Astrocyte (in vitro differentiated cells and primary cell): ENCODE measurements at regions not wholly inside any gene's neighbourhood (a gene's known extent, or its start where the extent isn't known, plus 50 kb on each side); places are given as distances from the start of the nearest gene placed in this dataset.
A peak's percentile ranks its signal among the peaks of the same experiment; 100 is the strongest.

Source experiments
- DNase-seq: peaks from one replicate; pipeline ENCODE4 v3.0.0-alpha.2; 2010; ENCODE audit warnings: low read depth
- FAIRE-seq: peaks from 2 replicates; lab custom pipeline; 2011; peaks lifted over from hg19 to GRCh38; lab: Jason Lieb, UNC
- H2AFZ ChIP-seq: 2 replicates; pipeline ENCODE4 v1.6.0; 2012; ENCODE audit warnings: low read depth, low read length, inconsistent platforms
- H3K27ac ChIP-seq: 2 replicates; pipeline ENCODE4 v1.5.1; 2011; ENCODE audit warnings: low read depth, low read length, inconsistent platforms
- H3K27me3 ChIP-seq: 2 replicates; pipeline ENCODE4 v1.6.0; 2011; ENCODE audit warnings: low read length, inconsistent platforms; ENCODE audit not compliant: insufficient read depth
- H3K36me3 ChIP-seq: 2 replicates; pipeline ENCODE4 v1.5.1; 2011; ENCODE audit warnings: low read length, inconsistent platforms; ENCODE audit not compliant: insufficient read depth
- H3K4me1 ChIP-seq: 2 replicates; pipeline ENCODE4 v1.5.1; 2011; ENCODE audit warnings: low read length, inconsistent platforms; ENCODE audit not compliant: insufficient read depth
- H3K4me2 ChIP-seq: 2 replicates; pipeline ENCODE4 v1.6.0; 2012; ENCODE audit warnings: low read length, inconsistent platforms
- H3K4me3 ChIP-seq: 2 replicates; pipeline ENCODE4 v1.5.1; 2011; ENCODE audit warnings: low read depth, mild to moderate bottlenecking, low read length, inconsistent platforms; ENCODE audit not compliant: insufficient read depth
- H3K79me2 ChIP-seq: 2 replicates; pipeline ENCODE4 v1.6.0; 2012; ENCODE audit warnings: mild to moderate bottlenecking, low read length, inconsistent platforms; ENCODE audit not compliant: insufficient read depth
- H3K9ac ChIP-seq: 2 replicates; pipeline ENCODE4 v1.6.0; 2012; ENCODE audit warnings: mild to moderate bottlenecking, low read length, inconsistent platforms
- H3K9me3 ChIP-seq: 2 replicates; pipeline ENCODE4 v1.5.1; 2012; ENCODE audit warnings: low read depth, mild to moderate bottlenecking, low read length, inconsistent platforms; ENCODE audit not compliant: insufficient read depth
- H4K20me1 ChIP-seq: 2 replicates; pipeline ENCODE4 v1.6.0; 2012; ENCODE audit warnings: low read length, inconsistent platforms; ENCODE audit not compliant: insufficient read depth
- H3K27ac Mint-ChIP-seq: one replicate; pipeline ENCODE4 v1.8.0; 2021; ENCODE audit warnings: mild to moderate bottlenecking, mixed read lengths; ENCODE audit not compliant: unreplicated experiment
- H3K27me3 Mint-ChIP-seq: one replicate; pipeline ENCODE4 v1.8.0; 2021; ENCODE audit warnings: low read depth, mixed read lengths; ENCODE audit not compliant: unreplicated experiment
- H3K36me3 Mint-ChIP-seq: one replicate; pipeline ENCODE4 v1.8.0; 2021; ENCODE audit warnings: low read depth, mixed read lengths; ENCODE audit not compliant: unreplicated experiment
- H3K4me1 Mint-ChIP-seq: one replicate; pipeline ENCODE4 v1.8.0; 2021; ENCODE audit warnings: low read depth, mixed read lengths; ENCODE audit not compliant: unreplicated experiment
- H3K4me3 Mint-ChIP-seq: one replicate; pipeline ENCODE4 v1.8.0; 2021; ENCODE audit warnings: mild to moderate bottlenecking, moderate library complexity, mixed read lengths; ENCODE audit not compliant: unreplicated experiment
- H3K9me3 Mint-ChIP-seq: one replicate; pipeline ENCODE4 v1.8.0; 2021; ENCODE audit warnings: mild to moderate bottlenecking, mixed read lengths; ENCODE audit not compliant: unreplicated experiment
- EZH2 ChIP-seq: IDR thresholded peaks from 2 replicates; pipeline ENCODE4 v1.6.1; 2012; ENCODE audit warnings: mild to moderate bottlenecking, low read length, inconsistent platforms; ENCODE audit not compliant: insufficient read depth
- TF ChIP-seq, protein P1 (sequence below): IDR thresholded peaks from 2 replicates; pipeline ENCODE4 v1.5.1; 2011; ENCODE audit warnings: low read depth, mild to moderate bottlenecking, inconsistent platforms, low read length, moderate library complexity; ENCODE audit not compliant: insufficient read depth

DNA sequence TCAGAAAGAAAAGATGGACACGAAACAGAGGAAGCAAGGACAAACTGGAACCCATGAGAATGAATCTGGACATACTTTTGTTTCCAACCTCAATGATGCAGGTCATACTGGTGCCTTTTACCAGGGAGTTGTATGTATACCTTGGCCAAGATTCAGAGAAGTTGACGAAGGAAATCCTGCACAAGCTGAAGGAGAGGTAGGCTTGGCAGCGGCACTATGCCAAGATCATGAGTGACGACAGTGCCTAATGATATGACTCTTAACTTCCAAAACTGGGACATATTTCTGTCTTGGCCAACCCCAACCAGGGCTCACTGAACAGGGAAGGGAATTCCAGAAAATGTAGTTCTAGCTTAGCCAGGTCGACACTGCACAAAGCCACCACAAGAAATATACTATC, 149.2 kb upstream of the SLCO3A1 start:
- TF ChIP-seq EZH2, result no peak
- TF ChIP-seq, protein P1, sequence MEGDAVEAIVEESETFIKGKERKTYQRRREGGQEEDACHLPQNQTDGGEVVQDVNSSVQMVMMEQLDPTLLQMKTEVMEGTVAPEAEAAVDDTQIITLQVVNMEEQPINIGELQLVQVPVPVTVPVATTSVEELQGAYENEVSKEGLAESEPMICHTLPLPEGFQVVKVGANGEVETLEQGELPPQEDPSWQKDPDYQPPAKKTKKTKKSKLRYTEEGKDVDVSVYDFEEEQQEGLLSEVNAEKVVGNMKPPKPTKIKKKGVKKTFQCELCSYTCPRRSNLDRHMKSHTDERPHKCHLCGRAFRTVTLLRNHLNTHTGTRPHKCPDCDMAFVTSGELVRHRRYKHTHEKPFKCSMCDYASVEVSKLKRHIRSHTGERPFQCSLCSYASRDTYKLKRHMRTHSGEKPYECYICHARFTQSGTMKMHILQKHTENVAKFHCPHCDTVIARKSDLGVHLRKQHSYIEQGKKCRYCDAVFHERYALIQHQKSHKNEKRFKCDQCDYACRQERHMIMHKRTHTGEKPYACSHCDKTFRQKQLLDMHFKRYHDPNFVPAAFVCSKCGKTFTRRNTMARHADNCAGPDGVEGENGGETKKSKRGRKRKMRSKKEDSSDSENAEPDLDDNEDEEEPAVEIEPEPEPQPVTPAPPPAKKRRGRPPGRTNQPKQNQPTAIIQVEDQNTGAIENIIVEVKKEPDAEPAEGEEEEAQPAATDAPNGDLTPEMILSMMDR, result no peak
- H3K4me1 ChIP-seq, result no peaks in the 10 kb centered on the region
- no peak overlapping the region for H3K4me3 ChIP-seq
- Mint-ChIP-seq H3K4me3 (no peak overlapping the region), H3K36me3 (no peaks in the 10 kb centered on the region), H3K4me1 (peaks cover 5% of the 10 kb centered on the region), H3K27ac (no peak overlapping the region), H3K9me3 (no peaks in the 10 kb centered on the region), H3K27me3 (peaks cover 3% of the 10 kb centered on the region)
- no peaks in the 10 kb centered on the region for H3K79me2 ChIP-seq
- H3K27me3 ChIP-seq, result no peaks in the 10 kb centered on the region
- H3K9me3 ChIP-seq, result no peaks in the 10 kb centered on the region
- H3K27ac ChIP-seq, result no peak overlapping the region
- no peak overlapping the region for H2AFZ ChIP-seq
- FAIRE-seq, result no peak
- no peaks in the 10 kb centered on the region for H4K20me1 ChIP-seq
- no peak for DNase-seq
- no peak overlapping the region for H3K4me2 ChIP-seq
- H3K9ac ChIP-seq, result no peak overlapping the region
- no peaks in the 10 kb centered on the region for H3K36me3 ChIP-seq

DNA sequence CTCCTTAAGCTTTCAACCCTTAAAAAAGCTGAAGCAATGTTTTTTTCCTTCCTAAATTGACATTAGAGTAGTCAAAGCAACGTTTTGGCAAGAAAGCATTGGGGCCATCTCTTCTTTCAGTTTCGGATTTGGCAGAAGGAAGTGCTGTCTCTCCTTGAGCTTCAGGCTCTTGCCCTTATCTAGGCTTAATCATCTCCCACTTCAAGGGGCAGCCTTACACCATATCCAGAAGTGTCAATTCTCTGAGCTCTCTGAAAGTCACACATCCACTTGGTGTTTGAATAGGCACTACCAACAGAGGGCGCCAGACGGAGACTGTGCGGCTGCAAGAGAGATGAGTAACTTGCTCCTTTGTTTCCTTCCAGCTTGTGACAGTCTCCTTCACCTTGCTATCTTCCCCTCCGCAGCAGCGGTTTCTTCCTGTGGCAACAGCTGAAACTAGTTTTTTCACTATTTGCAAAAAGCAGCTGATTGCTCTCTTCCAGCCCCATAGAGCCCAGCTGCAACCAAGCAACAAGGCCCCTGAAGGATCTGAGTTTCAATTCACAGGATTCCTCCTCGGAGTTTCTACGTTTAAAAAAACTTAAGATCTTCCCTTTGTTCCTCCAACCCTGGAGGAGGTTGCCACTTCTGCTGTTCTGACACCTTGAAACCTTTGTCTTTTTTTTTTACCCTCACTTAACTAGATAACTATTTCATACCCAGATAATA, 147.0 kb upstream of the SLCO3A1 start:
- Mint-ChIP-seq H3K36me3 (no peaks in the 10 kb centered on the region), H3K4me1 (peaks cover 5% of the 10 kb centered on the region), H3K9me3 (no peaks in the 10 kb centered on the region), H3K27me3 (peaks cover 3% of the 10 kb centered on the region), H3K27ac (no peak overlapping the region), H3K4me3 (no peak overlapping the region)
- H3K79me2 ChIP-seq, result no peaks in the 10 kb centered on the region
- H3K4me2 ChIP-seq, result no peak overlapping the region
- H3K27me3 ChIP-seq, result no peaks in the 10 kb centered on the region
- FAIRE-seq, result no peak
- no peak overlapping the region for H3K27ac ChIP-seq
- no peak overlapping the region for H3K9ac ChIP-seq
- no peaks in the 10 kb centered on the region for H3K9me3 ChIP-seq
- H3K36me3 ChIP-seq, result no peaks in the 10 kb centered on the region
- H3K4me3 ChIP-seq, result no peak overlapping the region
- H2AFZ ChIP-seq, result peak overlapping the region; percentile 5
- peaks cover 2% of the 10 kb centered on the region for H3K4me1 ChIP-seq
- peak; percentile 27 for DNase-seq
- no peaks in the 10 kb centered on the region for H4K20me1 ChIP-seq
- TF ChIP-seq, protein P1, result peak; percentile 72
- no peak for TF ChIP-seq EZH2

DNA sequence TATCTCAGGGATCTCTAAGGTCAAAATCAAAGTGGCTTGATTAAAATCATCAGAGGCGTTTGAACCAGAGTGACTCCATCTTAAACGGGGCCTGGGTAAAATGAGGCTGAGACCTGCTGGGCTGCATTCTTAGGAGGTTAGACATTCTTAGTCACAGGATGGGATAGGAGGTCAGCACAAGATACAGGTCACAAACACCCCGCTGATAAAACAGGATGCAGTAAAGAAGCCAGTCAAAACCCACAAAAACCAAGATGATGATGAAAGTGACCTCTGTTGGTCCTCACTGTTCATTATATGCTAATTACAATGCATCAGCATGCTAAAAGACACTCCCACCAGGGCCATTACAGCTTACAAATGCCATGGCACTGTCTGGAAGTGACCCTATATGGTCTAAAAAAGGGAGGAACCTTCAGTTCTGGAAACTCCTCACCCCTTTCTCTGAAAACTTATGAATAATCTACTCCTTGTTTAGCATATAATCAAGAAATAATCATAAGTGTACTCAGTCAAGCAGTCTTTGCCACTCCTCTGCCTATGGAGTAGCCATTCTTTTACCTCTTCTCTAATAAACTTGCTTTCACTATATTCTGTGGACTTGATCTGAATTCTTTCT, 143.3 kb upstream of the SLCO3A1 start:
- no peaks in the 10 kb centered on the region for H3K9me3 ChIP-seq
- no peak overlapping the region for H3K27ac Mint-ChIP-seq
- H3K9ac ChIP-seq, result no peak overlapping the region
- no peak overlapping the region for H3K4me2 ChIP-seq
- no peaks in the 10 kb centered on the region for H3K36me3 Mint-ChIP-seq
- H3K27ac ChIP-seq, result no peak overlapping the region
- peaks cover 5% of the 10 kb centered on the region for H3K4me1 Mint-ChIP-seq
- FAIRE-seq (no peak), DNase-seq (peak; percentile 14)
- H3K4me1 ChIP-seq, result peaks cover 2% of the 10 kb centered on the region
- no peaks in the 10 kb centered on the region for H4K20me1 ChIP-seq
- no peak overlapping the region for H3K4me3 Mint-ChIP-seq
- no peak overlapping the region for H3K4me3 ChIP-seq
- H3K27me3 ChIP-seq, result peaks cover 4% of the 10 kb centered on the region
- H3K27me3 Mint-ChIP-seq, result peaks cover 10% of the 10 kb centered on the region
- TF ChIP-seq EZH2, result no peak
- TF ChIP-seq, protein P1, result no peak
- H3K9me3 Mint-ChIP-seq, result no peaks in the 10 kb centered on the region
- no peaks in the 10 kb centered on the region for H3K36me3 ChIP-seq
- H3K79me2 ChIP-seq, result no peaks in the 10 kb centered on the region
- no peak overlapping the region for H2AFZ ChIP-seq
